ENCODE measurements at regions not wholly inside any gene's neighbourhood (a gene's known extent, or its start where the extent isn't known, plus 50 kb on each side); places are given as distances from the start of the nearest gene placed in this dataset.

GRCh38 chr2:8176887-8177286 lies 505.0 kb upstream of the ID2 start:
- no peak for TF ChIP-seq POLR2AphosphoS5 (IDR thresholded peaks at IDR 0.05; ENCODE audit: low read depth, low read length)
- no peak for TF ChIP-seq SIN3A (IDR thresholded peaks at IDR 0.05; ENCODE audit: borderline replicate concordance, insufficient read depth, low read length)
